GM23338 (cell line): ENCODE measurements at regions not wholly inside any gene's neighbourhood (a gene's known extent, or its start where the extent isn't known, plus 50 kb on each side); places are given as distances from the start of the nearest gene placed in this dataset.

Source experiments
- ATAC-seq: fragments of 200-7000 bp; cut with Tn5 transposase; 3 replicates; pipeline ENCODE4 v1.9.1; 2020
- DNase-seq: peaks from one replicate; pipeline ENCODE4 v3.0.0-alpha.2; 2015; ENCODE audit warnings: low spot score
- H2AFZ ChIP-seq: fragments of 200-600 bp; sonication (generic); 2 replicates; pipeline ENCODE4 v1.8.0; 2016; ENCODE audit warnings: antibody characterized with exemption, mild to moderate bottlenecking, moderate library complexity
- H3F3A ChIP-seq: fragments of 200-600 bp; sonication (generic); replicated peaks from 2 replicates; pipeline ENCODE4 v1.8.0; 2017; ENCODE audit warnings: antibody characterized with exemption, mixed run types, low read depth
- H3K27ac ChIP-seq: fragments of 200-600 bp; sonication (generic); 2 replicates; pipeline ENCODE4 v1.6.1; 2016; ENCODE audit warnings: low read depth
- H3K27me3 ChIP-seq: fragments of 200-600 bp; sonication (generic); 2 replicates; pipeline ENCODE4 v1.8.0; 2016; ENCODE audit warnings: mild to moderate bottlenecking, mixed run types, moderate library complexity; ENCODE audit not compliant: insufficient read depth
- H3K36me3 ChIP-seq: fragments of 200-600 bp; sonication (generic); 2 replicates; pipeline ENCODE4 v1.8.0; 2016; ENCODE audit warnings: mild to moderate bottlenecking; ENCODE audit not compliant: insufficient read depth
- H3K4me1 ChIP-seq: fragments of 200-600 bp; sonication (generic); 2 replicates; pipeline ENCODE4 v1.8.0; 2016; ENCODE audit warnings: mild to moderate bottlenecking, moderate library complexity; ENCODE audit not compliant: insufficient read depth
- H3K4me2 ChIP-seq: fragments of 200-600 bp; sonication (generic); 2 replicates; pipeline ENCODE4 v1.7.1; 2017; ENCODE audit warnings: mixed run types
- H3K4me3 ChIP-seq: fragments of 200-600 bp; sonication (generic); 2 replicates; pipeline ENCODE4 v1.6.1; 2016; ENCODE audit warnings: mixed run types
- H3K79me2 ChIP-seq: fragments of 200-600 bp; sonication (generic); replicated peaks from 2 replicates; pipeline ENCODE4 v1.8.0; 2017; ENCODE audit warnings: mild to moderate bottlenecking; ENCODE audit not compliant: insufficient read depth
- H3K9me2 ChIP-seq: fragments of 200-600 bp; sonication (generic); 2 replicates; pipeline ENCODE4 v1.8.0; 2017; ENCODE audit not compliant: insufficient read depth
- H4K20me1 ChIP-seq: fragments of 200-600 bp; sonication (generic); replicated peaks from 2 replicates; pipeline ENCODE4 v1.8.0; 2017; ENCODE audit warnings: mild to moderate bottlenecking; ENCODE audit not compliant: insufficient read depth
- H3K27ac Mint-ChIP-seq: 2 replicates; pipeline ENCODE4 v1.8.0; 2020; ENCODE audit warnings: inconsistent platforms, mild to moderate bottlenecking, moderate library complexity, mixed read lengths
- H3K27me3 Mint-ChIP-seq: 3 replicates; pipeline ENCODE4 v1.8.0; 2022; ENCODE audit warnings: low read depth, mild to moderate bottlenecking, moderate library complexity, mixed read lengths, inconsistent platforms; ENCODE audit not compliant: insufficient read depth, poor library complexity
- H3K36me3 Mint-ChIP-seq: 3 replicates; pipeline ENCODE4 v1.8.0; 2021; ENCODE audit warnings: low read depth, mild to moderate bottlenecking, inconsistent platforms, moderate library complexity, mixed read lengths
- H3K4me1 Mint-ChIP-seq: 3 replicates; pipeline ENCODE4 v1.8.0; 2020; ENCODE audit warnings: mild to moderate bottlenecking, inconsistent platforms, mixed read lengths
- H3K4me3 Mint-ChIP-seq: 3 replicates; pipeline ENCODE4 v1.8.0; 2021; ENCODE audit warnings: moderate library complexity, mild to moderate bottlenecking, inconsistent platforms, mixed read lengths
- H3K9me3 Mint-ChIP-seq: 3 replicates; pipeline ENCODE4 v1.8.0; 2020; ENCODE audit warnings: moderate library complexity, mild to moderate bottlenecking, inconsistent platforms, mixed read lengths
- CREB1 ChIP-seq: fragments of 250-450 bp; sonication (Bioruptor Pico); IDR thresholded peaks from 2 replicates; pipeline ENCODE4 v1.5.0; 2020; ENCODE audit warnings: low read depth, mild to moderate bottlenecking, moderate library complexity
- EZH2 ChIP-seq: fragments of 200-600 bp; sonication (generic); IDR thresholded peaks from one replicate; pipeline ENCODE4 v1.8.0; 2017; ENCODE audit warnings: antibody characterized with exemption, mild to moderate bottlenecking, low read depth; ENCODE audit not compliant: unreplicated experiment
- EZH2phosphoT487 ChIP-seq: fragments of 200-600 bp; sonication (generic); IDR thresholded peaks from one replicate; pipeline ENCODE4 v1.8.1; 2018; ENCODE audit warnings: antibody characterized with exemption; ENCODE audit not compliant: unreplicated experiment
- JUNB ChIP-seq: IDR thresholded peaks from one replicate; pipeline ENCODE4 v1.6.1; 2016; ENCODE audit warnings: antibody characterized with exemption; ENCODE audit not compliant: unreplicated experiment
- NANOG ChIP-seq: IDR thresholded peaks from 2 replicates; pipeline ENCODE4 v1.6.1; 2016; ENCODE audit warnings: antibody characterized with exemption, borderline replicate concordance
- POLR2AphosphoS5 ChIP-seq: IDR thresholded peaks from 2 replicates; pipeline ENCODE4 v1.6.1; 2016; ENCODE audit warnings: antibody characterized with exemption, low read depth
- STAT1 ChIP-seq: IDR thresholded peaks from one replicate; pipeline ENCODE4 v1.6.1; 2016; ENCODE audit warnings: antibody characterized with exemption; ENCODE audit not compliant: unreplicated experiment
- ZNF114 ChIP-seq: fragments of 250-450 bp; sonication (Bioruptor Pico); IDR thresholded peaks from 2 replicates; pipeline ENCODE4 v1.5.0; 2020; ENCODE audit warnings: mild to moderate bottlenecking, moderate library complexity
- ZNF331 ChIP-seq: fragments of 250-450 bp; sonication (Bioruptor Pico); IDR thresholded peaks from 2 replicates; pipeline ENCODE4 v1.5.0; 2020; ENCODE audit warnings: low read depth, mild to moderate bottlenecking, moderate library complexity
- TF ChIP-seq, protein P1 (sequence below): IDR thresholded peaks from one replicate; pipeline ENCODE4 v1.6.1; 2018; ENCODE audit warnings: antibody characterized with exemption; ENCODE audit not compliant: unreplicated experiment
- TF ChIP-seq, protein P2 (sequence below), 2 experiments: fragments of 200-600 bp in 1 of 2; sonication (generic) in 1 of 2; conservative IDR thresholded peaks; 2 replicates each; pipeline versions ENCODE4 v1.5.1 to v1.6.1; 2016 to 2017; ENCODE audit warnings: antibody characterized with exemption in 2 of 2, low read depth in 2 of 2, mild to moderate bottlenecking in 2 of 2, moderate library complexity in 1 of 2
- TF ChIP-seq, protein P3 (sequence below): IDR thresholded peaks from 2 replicates; pipeline ENCODE4 v1.6.1; 2016; ENCODE audit warnings: antibody characterized with exemption
- TF ChIP-seq, protein P4 (sequence below): fragments of 250-450 bp; sonication (Bioruptor Pico); IDR thresholded peaks from 2 replicates; pipeline ENCODE4 v1.5.0; 2020; ENCODE audit warnings: mild to moderate bottlenecking, moderate library complexity

DNA sequence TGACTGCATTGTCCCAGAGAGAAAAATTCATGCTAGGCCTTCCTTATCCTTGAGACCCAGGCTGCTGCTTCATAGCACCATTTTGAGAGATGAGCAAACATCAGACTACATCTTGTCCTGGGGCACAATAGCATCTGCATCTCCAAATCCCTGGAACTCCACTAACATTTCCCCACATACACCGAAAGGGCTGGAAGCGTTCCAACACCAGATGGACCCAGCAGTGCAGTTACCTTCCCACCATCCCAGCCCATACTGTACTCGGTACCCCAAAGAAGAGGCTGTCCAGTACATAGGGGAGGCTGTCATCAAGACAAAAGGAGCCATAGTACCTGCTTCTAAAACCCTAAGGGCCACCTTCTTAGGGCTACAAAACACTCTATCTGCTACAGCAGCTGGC is 547.2 kb upstream of the CHORDC1 start (continued):
- TF ChIP-seq, protein P1, sequence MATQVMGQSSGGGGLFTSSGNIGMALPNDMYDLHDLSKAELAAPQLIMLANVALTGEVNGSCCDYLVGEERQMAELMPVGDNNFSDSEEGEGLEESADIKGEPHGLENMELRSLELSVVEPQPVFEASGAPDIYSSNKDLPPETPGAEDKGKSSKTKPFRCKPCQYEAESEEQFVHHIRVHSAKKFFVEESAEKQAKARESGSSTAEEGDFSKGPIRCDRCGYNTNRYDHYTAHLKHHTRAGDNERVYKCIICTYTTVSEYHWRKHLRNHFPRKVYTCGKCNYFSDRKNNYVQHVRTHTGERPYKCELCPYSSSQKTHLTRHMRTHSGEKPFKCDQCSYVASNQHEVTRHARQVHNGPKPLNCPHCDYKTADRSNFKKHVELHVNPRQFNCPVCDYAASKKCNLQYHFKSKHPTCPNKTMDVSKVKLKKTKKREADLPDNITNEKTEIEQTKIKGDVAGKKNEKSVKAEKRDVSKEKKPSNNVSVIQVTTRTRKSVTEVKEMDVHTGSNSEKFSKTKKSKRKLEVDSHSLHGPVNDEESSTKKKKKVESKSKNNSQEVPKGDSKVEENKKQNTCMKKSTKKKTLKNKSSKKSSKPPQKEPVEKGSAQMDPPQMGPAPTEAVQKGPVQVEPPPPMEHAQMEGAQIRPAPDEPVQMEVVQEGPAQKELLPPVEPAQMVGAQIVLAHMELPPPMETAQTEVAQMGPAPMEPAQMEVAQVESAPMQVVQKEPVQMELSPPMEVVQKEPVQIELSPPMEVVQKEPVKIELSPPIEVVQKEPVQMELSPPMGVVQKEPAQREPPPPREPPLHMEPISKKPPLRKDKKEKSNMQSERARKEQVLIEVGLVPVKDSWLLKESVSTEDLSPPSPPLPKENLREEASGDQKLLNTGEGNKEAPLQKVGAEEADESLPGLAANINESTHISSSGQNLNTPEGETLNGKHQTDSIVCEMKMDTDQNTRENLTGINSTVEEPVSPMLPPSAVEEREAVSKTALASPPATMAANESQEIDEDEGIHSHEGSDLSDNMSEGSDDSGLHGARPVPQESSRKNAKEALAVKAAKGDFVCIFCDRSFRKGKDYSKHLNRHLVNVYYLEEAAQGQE, result no peak
- TF ChIP-seq JUNB (no peak), EZH2 (no peak), CREB1 (CRISPR knock-in tag) (no peak), EZH2phosphoT487 (no peak)

DNA sequence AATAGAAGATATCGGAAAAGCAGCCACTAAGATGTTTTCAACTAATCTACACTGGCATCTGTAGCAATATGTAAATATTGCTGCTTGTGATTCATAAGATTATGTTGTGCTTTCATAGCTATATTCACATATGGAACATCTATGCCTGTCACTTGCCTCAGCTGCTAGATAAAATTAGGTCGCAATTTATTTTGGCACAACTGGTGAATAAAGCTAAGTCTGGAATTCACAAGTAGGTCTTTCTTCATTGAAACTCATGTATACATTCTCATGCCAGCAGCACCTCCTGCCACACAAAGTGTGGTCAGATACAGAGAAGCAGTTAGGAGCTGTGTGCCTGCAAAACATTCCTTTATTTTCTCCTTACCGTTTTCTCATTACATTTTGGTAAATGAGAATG is 543.3 kb upstream of the CHORDC1 start:
- Histone ChIP-seq H3K9me2 (no peaks in the 10 kb centered on the region; the same call in 1 of the 2 replicates), H4K20me1 (no peaks in the 10 kb centered on the region), H3F3A (no peaks in the 10 kb centered on the region), H3K27ac (no peak overlapping the region), H3K79me2 (no peaks in the 10 kb centered on the region), H3K4me2 (no peak overlapping the region), H3K27me3 (no peaks in the 10 kb centered on the region), H2AFZ (no peak overlapping the region), H3K4me3 (no peak overlapping the region), H3K4me1 (no peaks in the 10 kb centered on the region), H3K36me3 (no peaks in the 10 kb centered on the region)
- Mint-ChIP-seq H3K27me3 (peaks cover 1% of the 10 kb centered on the region), H3K36me3 (no peaks in the 10 kb centered on the region), H3K4me1 (no peaks in the 10 kb centered on the region), H3K9me3 (no peaks in the 10 kb centered on the region), H3K27ac (no peak overlapping the region), H3K4me3 (no peak overlapping the region)
- DNase-seq, result no peak
- no peak for ATAC-seq
- TF ChIP-seq, protein P2, sequence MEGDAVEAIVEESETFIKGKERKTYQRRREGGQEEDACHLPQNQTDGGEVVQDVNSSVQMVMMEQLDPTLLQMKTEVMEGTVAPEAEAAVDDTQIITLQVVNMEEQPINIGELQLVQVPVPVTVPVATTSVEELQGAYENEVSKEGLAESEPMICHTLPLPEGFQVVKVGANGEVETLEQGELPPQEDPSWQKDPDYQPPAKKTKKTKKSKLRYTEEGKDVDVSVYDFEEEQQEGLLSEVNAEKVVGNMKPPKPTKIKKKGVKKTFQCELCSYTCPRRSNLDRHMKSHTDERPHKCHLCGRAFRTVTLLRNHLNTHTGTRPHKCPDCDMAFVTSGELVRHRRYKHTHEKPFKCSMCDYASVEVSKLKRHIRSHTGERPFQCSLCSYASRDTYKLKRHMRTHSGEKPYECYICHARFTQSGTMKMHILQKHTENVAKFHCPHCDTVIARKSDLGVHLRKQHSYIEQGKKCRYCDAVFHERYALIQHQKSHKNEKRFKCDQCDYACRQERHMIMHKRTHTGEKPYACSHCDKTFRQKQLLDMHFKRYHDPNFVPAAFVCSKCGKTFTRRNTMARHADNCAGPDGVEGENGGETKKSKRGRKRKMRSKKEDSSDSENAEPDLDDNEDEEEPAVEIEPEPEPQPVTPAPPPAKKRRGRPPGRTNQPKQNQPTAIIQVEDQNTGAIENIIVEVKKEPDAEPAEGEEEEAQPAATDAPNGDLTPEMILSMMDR (conservative IDR thresholded peaks at IDR 0.05; ENCODE audit: low read depth in 2 of 2), result no peak
- TF ChIP-seq STAT1, result no peak
- TF ChIP-seq ZNF114 (CRISPR knock-in tag), result no peak
- TF ChIP-seq EZH2, result no peak
- TF ChIP-seq CREB1 (CRISPR knock-in tag), result no peak
- TF ChIP-seq EZH2phosphoT487, result no peak
- TF ChIP-seq, protein P3, sequence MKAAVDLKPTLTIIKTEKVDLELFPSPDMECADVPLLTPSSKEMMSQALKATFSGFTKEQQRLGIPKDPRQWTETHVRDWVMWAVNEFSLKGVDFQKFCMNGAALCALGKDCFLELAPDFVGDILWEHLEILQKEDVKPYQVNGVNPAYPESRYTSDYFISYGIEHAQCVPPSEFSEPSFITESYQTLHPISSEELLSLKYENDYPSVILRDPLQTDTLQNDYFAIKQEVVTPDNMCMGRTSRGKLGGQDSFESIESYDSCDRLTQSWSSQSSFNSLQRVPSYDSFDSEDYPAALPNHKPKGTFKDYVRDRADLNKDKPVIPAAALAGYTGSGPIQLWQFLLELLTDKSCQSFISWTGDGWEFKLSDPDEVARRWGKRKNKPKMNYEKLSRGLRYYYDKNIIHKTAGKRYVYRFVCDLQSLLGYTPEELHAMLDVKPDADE, result no peak
- no peak for TF ChIP-seq NANOG
- no peak for TF ChIP-seq JUNB
- TF ChIP-seq, protein P4, sequence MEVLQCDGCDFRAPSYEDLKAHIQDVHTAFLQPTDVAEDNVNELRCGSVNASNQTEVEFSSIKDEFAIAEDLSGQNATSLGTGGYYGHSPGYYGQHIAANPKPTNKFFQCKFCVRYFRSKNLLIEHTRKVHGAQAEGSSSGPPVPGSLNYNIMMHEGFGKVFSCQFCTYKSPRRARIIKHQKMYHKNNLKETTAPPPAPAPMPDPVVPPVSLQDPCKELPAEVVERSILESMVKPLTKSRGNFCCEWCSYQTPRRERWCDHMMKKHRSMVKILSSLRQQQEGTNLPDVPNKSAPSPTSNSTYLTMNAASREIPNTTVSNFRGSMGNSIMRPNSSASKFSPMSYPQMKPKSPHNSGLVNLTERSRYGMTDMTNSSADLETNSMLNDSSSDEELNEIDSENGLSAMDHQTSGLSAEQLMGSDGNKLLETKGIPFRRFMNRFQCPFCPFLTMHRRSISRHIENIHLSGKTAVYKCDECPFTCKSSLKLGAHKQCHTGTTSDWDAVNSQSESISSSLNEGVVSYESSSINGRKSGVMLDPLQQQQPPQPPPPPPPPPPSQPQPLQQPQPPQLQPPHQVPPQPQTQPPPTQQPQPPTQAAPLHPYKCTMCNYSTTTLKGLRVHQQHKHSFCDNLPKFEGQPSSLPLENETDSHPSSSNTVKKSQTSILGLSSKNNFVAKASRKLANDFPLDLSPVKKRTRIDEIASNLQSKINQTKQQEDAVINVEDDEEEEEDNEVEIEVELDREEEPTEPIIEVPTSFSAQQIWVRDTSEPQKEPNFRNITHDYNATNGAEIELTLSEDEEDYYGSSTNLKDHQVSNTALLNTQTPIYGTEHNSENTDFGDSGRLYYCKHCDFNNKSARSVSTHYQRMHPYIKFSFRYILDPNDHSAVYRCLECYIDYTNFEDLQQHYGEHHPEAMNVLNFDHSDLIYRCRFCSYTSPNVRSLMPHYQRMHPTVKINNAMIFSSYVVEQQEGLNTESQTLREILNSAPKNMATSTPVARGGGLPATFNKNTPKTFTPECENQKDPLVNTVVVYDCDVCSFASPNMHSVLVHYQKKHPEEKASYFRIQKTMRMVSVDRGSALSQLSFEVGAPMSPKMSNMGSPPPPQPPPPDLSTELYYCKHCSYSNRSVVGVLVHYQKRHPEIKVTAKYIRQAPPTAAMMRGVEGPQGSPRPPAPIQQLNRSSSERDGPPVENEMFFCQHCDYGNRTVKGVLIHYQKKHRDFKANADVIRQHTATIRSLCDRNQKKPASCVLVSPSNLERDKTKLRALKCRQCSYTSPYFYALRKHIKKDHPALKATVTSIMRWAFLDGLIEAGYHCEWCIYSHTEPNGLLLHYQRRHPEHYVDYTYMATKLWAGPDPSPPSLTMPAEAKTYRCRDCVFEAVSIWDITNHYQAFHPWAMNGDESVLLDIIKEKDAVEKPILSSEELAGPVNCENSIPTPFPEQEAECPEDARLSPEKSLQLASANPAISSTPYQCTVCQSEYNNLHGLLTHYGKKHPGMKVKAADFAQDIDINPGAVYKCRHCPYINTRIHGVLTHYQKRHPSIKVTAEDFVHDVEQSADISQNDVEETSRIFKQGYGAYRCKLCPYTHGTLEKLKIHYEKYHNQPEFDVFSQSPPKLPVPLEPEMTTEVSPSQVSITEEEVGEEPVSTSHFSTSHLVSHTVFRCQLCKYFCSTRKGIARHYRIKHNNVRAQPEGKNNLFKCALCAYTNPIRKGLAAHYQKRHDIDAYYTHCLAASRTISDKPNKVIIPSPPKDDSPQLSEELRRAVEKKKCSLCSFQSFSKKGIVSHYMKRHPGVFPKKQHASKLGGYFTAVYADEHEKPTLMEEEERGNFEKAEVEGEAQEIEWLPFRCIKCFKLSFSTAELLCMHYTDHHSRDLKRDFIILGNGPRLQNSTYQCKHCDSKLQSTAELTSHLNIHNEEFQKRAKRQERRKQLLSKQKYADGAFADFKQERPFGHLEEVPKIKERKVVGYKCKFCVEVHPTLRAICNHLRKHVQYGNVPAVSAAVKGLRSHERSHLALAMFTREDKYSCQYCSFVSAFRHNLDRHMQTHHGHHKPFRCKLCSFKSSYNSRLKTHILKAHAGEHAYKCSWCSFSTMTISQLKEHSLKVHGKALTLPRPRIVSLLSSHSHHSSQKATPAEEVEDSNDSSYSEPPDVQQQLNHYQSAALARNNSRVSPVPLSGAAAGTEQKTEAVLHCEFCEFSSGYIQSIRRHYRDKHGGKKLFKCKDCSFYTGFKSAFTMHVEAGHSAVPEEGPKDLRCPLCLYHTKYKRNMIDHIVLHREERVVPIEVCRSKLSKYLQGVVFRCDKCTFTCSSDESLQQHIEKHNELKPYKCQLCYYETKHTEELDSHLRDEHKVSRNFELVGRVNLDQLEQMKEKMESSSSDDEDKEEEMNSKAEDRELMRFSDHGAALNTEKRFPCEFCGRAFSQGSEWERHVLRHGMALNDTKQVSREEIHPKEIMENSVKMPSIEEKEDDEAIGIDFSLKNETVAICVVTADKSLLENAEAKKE (CRISPR knock-in tag), result no peak
- TF ChIP-seq POLR2AphosphoS5, result no peak
- TF ChIP-seq ZNF331, result no peak
